ENCODE measurements at regions not wholly inside any gene's neighbourhood (a gene's known extent, or its start where the extent isn't known, plus 50 kb on each side); places are given as distances from the start of the nearest gene placed in this dataset.

GRCh38 chr10:4129866-4130477 is 345.0 kb upstream of the KLF6 start:
- DNase-seq (ENCODE audit: low read depth, low spot score): no peak
- TF ChIP-seq CTCF (optimal IDR thresholded peaks at IDR 0.05 in 1 of 3, IDR thresholded peaks at IDR 0.05 in 1 of 3, conservative IDR thresholded peaks at IDR 0.05 in 1 of 3; ENCODE audit: extremely low read depth in 1 of 3, insufficient read depth in 2 of 3, low read length in 3 of 3) (no peak), EZH2 (IDR thresholded peaks at IDR 0.05; ENCODE audit: low read length) (no peak)
- H3K4me3 ChIP-seq (ENCODE audit: control insufficient read depth in 2 of 3, extremely low read depth in 1 of 3, insufficient read depth in 2 of 3, low read depth in 1 of 3, low read length in 3 of 3): no peak overlapping the region
- no peak overlapping the region for H2AFZ ChIP-seq (ENCODE audit: control insufficient read depth, low read length)
- no peaks in the 10 kb centered on the region for H3K36me3 ChIP-seq (ENCODE audit: control insufficient read depth in 2 of 2, extremely low read depth in 1 of 2, insufficient read depth in 2 of 2, low read length in 2 of 2)
- FAIRE-seq: no peak
- dilution Hi-C loops (cut with MboI; ENCODE audit: extremely low pct_ligation_motif_present, low sequenced_read_pairs): no loop called here
- no peaks in the 10 kb centered on the region for H4K20me1 ChIP-seq (ENCODE audit: control insufficient read depth, extremely low read depth, insufficient read depth, low read length)
- no peak overlapping the region for H3K4me2 ChIP-seq (ENCODE audit: control insufficient read depth, extremely low read depth, insufficient read depth, low read depth, low read length)
- H3K27me3 ChIP-seq (ENCODE audit: control insufficient read depth, extremely low read depth, insufficient read depth, low read length): no peaks in the 10 kb centered on the region
- no peaks in the 10 kb centered on the region for H3K9me1 ChIP-seq (ENCODE audit: control insufficient read depth, extremely low read depth, insufficient read depth, low read length)
- no peak overlapping the region for H3K27ac ChIP-seq (ENCODE audit: control insufficient read depth, insufficient read depth, low read length)
- peaks cover 21% of the 10 kb centered on the region for H3K4me1 ChIP-seq (ENCODE audit: control insufficient read depth, extremely low read depth, insufficient read depth, low read length)
- no peak overlapping the region for H3K9ac ChIP-seq (ENCODE audit: control insufficient read depth, extremely low read depth, insufficient read depth, low read length)
- H3K9me3 ChIP-seq (ENCODE audit: control insufficient read depth, low read depth, low read length): no peaks in the 10 kb centered on the region
- H3K79me2 ChIP-seq (ENCODE audit: control insufficient read depth, insufficient read depth, low read length): no peaks in the 10 kb centered on the region

GRCh38 chr10:4127518-4128315 is 342.7 kb upstream of the KLF6 start:
- H2AFZ ChIP-seq (ENCODE audit: control insufficient read depth, low read length): no peak overlapping the region
- no peaks in the 10 kb centered on the region for H3K27me3 ChIP-seq (ENCODE audit: control insufficient read depth, extremely low read depth, insufficient read depth, low read length)
- no peaks in the 10 kb centered on the region for H3K36me3 ChIP-seq (ENCODE audit: control insufficient read depth in 2 of 2, extremely low read depth in 1 of 2, insufficient read depth in 2 of 2, low read length in 2 of 2)
- no peaks in the 10 kb centered on the region for H3K79me2 ChIP-seq (ENCODE audit: control insufficient read depth, insufficient read depth, low read length)
- peaks cover 21% of the 10 kb centered on the region for H3K4me1 ChIP-seq (ENCODE audit: control insufficient read depth, extremely low read depth, insufficient read depth, low read length)
- DNase-seq (ENCODE audit: low read depth, low spot score) (no peak), FAIRE-seq (no peak)
- no peaks in the 10 kb centered on the region for H4K20me1 ChIP-seq (ENCODE audit: control insufficient read depth, extremely low read depth, insufficient read depth, low read length)
- H3K4me2 ChIP-seq (ENCODE audit: control insufficient read depth, extremely low read depth, insufficient read depth, low read depth, low read length): no peak overlapping the region
- H3K9ac ChIP-seq (ENCODE audit: control insufficient read depth, extremely low read depth, insufficient read depth, low read length): no peak overlapping the region
- no peak overlapping the region for H3K27ac ChIP-seq (ENCODE audit: control insufficient read depth, insufficient read depth, low read length)
- TF ChIP-seq EZH2 (IDR thresholded peaks at IDR 0.05; ENCODE audit: low read length) (no peak), CTCF (optimal IDR thresholded peaks at IDR 0.05 in 1 of 3, IDR thresholded peaks at IDR 0.05 in 1 of 3, conservative IDR thresholded peaks at IDR 0.05 in 1 of 3; ENCODE audit: extremely low read depth in 1 of 3, insufficient read depth in 2 of 3, low read length in 3 of 3) (no peak)
- no peaks in the 10 kb centered on the region for H3K9me1 ChIP-seq (ENCODE audit: control insufficient read depth, extremely low read depth, insufficient read depth, low read length)
- no peaks in the 10 kb centered on the region for H3K9me3 ChIP-seq (ENCODE audit: control insufficient read depth, low read depth, low read length)
- dilution Hi-C loops (cut with MboI; ENCODE audit: extremely low pct_ligation_motif_present, low sequenced_read_pairs): no loop called here
- H3K4me3 ChIP-seq (ENCODE audit: control insufficient read depth in 2 of 3, extremely low read depth in 1 of 3, insufficient read depth in 2 of 3, low read depth in 1 of 3, low read length in 3 of 3): no peak overlapping the region

All from keratinocyte (primary cell).